GM12801 (cell line): ENCODE measurements at regions not wholly inside any gene's neighbourhood (a gene's known extent, or its start where the extent isn't known, plus 50 kb on each side); places are given as distances from the start of the nearest gene placed in this dataset.

ENCODE experiments used
- CTCF ChIP-seq: IDR thresholded peaks from one replicate; pipeline ENCODE4 v1.5.1; 2011; ENCODE audit warnings: control low read depth; ENCODE audit not compliant: insufficient read length; ENCODE audit errors: extremely low read depth

- no peak for TF ChIP-seq CTCF
Observed at GRCh38 chr15:39397883-39398282, 183.0 kb upstream of the THBS1 start.

GRCh38 chr15:39399600-39399999 is 181.3 kb upstream of the THBS1 start:
- no peak for TF ChIP-seq CTCF

- TF ChIP-seq CTCF, result no peak
Observed at GRCh38 chr15:39400002-39400401, 180.9 kb upstream of the THBS1 start.

GRCh38 chr15:39400821-39401550 is 179.9 kb upstream of the THBS1 start:
- TF ChIP-seq CTCF, result no peak

GRCh38 chr15:39403640-39404117 is 177.2 kb upstream of the THBS1 start:
- no peak for TF ChIP-seq CTCF

GRCh38 chr15:39404767-39405181 is 176.1 kb upstream of the THBS1 start:
- no peak for TF ChIP-seq CTCF

- TF ChIP-seq CTCF, result no peak
Observed at GRCh38 chr15:39406485-39406884, 174.4 kb upstream of the THBS1 start.

GRCh38 chr15:39407116-39407515 is 173.8 kb upstream of the THBS1 start:
- TF ChIP-seq CTCF, result no peak
